PFSK-1 (cell line): ENCODE measurements at regions not wholly inside any gene's neighbourhood (a gene's known extent, or its start where the extent isn't known, plus 50 kb on each side); places are given as distances from the start of the nearest gene placed in this dataset.

Source experiments
- FOXP2 ChIP-seq: optimal IDR thresholded peaks from 2 replicates; pipeline ENCODE3; 2011; ENCODE audit warnings: borderline replicate concordance, control low read depth, inconsistent platforms; ENCODE audit not compliant: insufficient read depth; ENCODE audit errors: extremely low read length, extremely low read depth
- POLR2AphosphoS5 ChIP-seq: IDR thresholded peaks from 2 replicates; pipeline ENCODE4 v1.6.1; 2012; ENCODE audit warnings: low read depth, mild to moderate bottlenecking, control low read depth, low read length, moderate library complexity
- REST ChIP-seq, 2 experiments: IDR thresholded peaks; 2 replicates each; pipeline versions ENCODE4 v1.6.1 to v1.8.0; 2011 to 2012; ENCODE audit warnings: low read depth in 2 of 2, low read length in 2 of 2, control low read depth in 1 of 2, inconsistent platforms in 1 of 2, mild to moderate bottlenecking in 1 of 2, moderate library complexity in 1 of 2; ENCODE audit not compliant: insufficient read depth in 1 of 2
- SIN3A ChIP-seq: IDR thresholded peaks from 2 replicates; pipeline ENCODE4 v1.6.1; 2012; ENCODE audit warnings: mild to moderate bottlenecking, low read length, moderate library complexity, borderline replicate concordance; ENCODE audit not compliant: insufficient read depth
- TAF1 ChIP-seq: IDR thresholded peaks from 2 replicates; pipeline ENCODE4 v1.6.1; 2012; ENCODE audit warnings: low read length, control low read depth, borderline replicate concordance; ENCODE audit not compliant: insufficient read depth

GRCh38 chr12:91588874-91589454 is 406.3 kb upstream of the DCN start:
- no peak for TF ChIP-seq TAF1
- TF ChIP-seq REST (IDR thresholded peaks at IDR 0.05; ENCODE audit: insufficient read depth in 1 of 2, low read depth in 2 of 2, low read length in 2 of 2) = no peak
- no peak for TF ChIP-seq POLR2AphosphoS5
- TF ChIP-seq SIN3A = no peak
- TF ChIP-seq FOXP2 = no peak

GRCh38 chr12:91586015-91586414 is 403.4 kb upstream of the DCN start:
- TF ChIP-seq POLR2AphosphoS5 (no peak), REST (IDR thresholded peaks at IDR 0.05; ENCODE audit: insufficient read depth in 1 of 2, low read depth in 2 of 2, low read length in 2 of 2) (no peak), FOXP2 (no peak), SIN3A (no peak), TAF1 (no peak)

DNA sequence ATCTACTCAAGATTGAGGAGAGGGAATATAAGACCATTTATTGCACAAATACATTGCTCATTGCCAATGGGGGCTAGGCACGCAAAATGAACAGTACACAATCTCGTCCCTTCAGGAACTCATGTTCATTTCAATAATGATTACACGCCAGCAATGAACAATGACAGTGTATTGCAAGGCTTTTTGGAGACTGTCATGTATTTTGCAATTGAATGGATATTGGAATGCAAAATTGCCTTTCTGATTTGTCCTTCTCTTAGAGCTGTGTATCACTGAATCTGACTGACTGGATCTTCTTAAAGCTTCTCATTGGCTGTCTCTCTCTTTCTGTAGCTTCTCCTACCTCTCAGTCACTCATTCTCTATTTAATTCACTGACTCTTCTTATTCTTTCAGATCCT is 400.2 kb upstream of the DCN start:
- TF ChIP-seq TAF1 = no peak
- no peak for TF ChIP-seq FOXP2

GRCh38 chr12:91579516-91580263 is 397.1 kb upstream of the DCN start:
- TF ChIP-seq TAF1 (no peak), POLR2AphosphoS5 (no peak), REST (IDR thresholded peaks at IDR 0.05; ENCODE audit: insufficient read depth in 1 of 2, low read depth in 2 of 2, low read length in 2 of 2) (no peak), FOXP2 (no peak), SIN3A (no peak)

GRCh38 chr12:91577586-91578539 is 395.2 kb upstream of the DCN start:
- no peak for TF ChIP-seq POLR2AphosphoS5
- TF ChIP-seq SIN3A = no peak
- no peak for TF ChIP-seq FOXP2
- TF ChIP-seq REST (IDR thresholded peaks at IDR 0.05; ENCODE audit: insufficient read depth in 1 of 2, low read depth in 2 of 2, low read length in 2 of 2) = no peak
- no peak for TF ChIP-seq TAF1
